Activated naive CD4-positive, alpha-beta T cell treated with anti-CD3 and anti-CD28 coated beads, Interleukin-2, amount 50 U/mL, for 72 hours (primary cell): ENCODE measurements at regions not wholly inside any gene's neighbourhood (a gene's known extent, or its start where the extent isn't known, plus 50 kb on each side); places are given as distances from the start of the nearest gene placed in this dataset.
"Not testable (repeated sequence)": the region's sequence is repeated elsewhere in the genome, so short reads cannot be mapped to it uniquely, and the experiment has no call there.

Experiments
- ATAC-seq, 2 donors: fragments of 150-1000 bp; cut with Tn5 transposase; 2 replicates each; pipeline ENCODE4 v1.10.0; 2021; ENCODE audit warnings: mild to moderate bottlenecking in 2 of 2, moderate library complexity in 2 of 2
- DNase-seq, 2 donors: peaks; one replicate each; pipeline ENCODE4 v3.0.0; 2021 to 2022; ENCODE audit warnings: low spot score in 2 of 2
- H3K27ac Mint-ChIP-seq, 2 donors: one replicate each; pipeline ENCODE4 v1.8.0; 2022; ENCODE audit warnings: mild to moderate bottlenecking in 2 of 2, mixed read lengths in 2 of 2
- H3K36me3 Mint-ChIP-seq, 2 donors: one replicate each; pipeline ENCODE4 v1.8.0; 2022; ENCODE audit warnings: mixed read lengths in 2 of 2
- H3K9me3 Mint-ChIP-seq, 2 donors: one replicate each; pipeline ENCODE4 v1.8.0; 2022; ENCODE audit warnings: mixed read lengths in 2 of 2

DNA sequence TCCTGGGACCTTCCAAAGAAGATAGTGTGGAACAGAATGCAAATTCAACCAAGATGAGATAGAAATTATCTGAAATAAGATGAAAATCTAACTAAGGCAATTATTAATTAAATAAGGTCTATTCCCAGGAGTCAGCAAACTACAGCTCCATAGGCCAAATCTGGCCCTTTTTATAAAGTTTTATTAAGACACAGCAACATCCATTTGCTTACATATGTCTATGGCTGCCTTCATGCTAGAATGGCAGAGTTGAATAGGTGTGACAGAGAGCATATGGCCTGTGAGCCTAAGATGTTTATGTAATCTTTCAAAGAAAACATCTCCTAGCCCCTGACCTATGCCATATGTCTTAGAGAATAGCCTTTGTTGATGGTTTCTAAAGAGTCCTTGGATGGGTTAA lies 503.0 kb downstream of the EDEM1 start:
- peaks cover 10 to 18% of the 10 kb centered on the region in 2 donors for H3K9me3 Mint-ChIP-seq
- no peak for DNase-seq
- ATAC-seq: no peak
- H3K36me3 Mint-ChIP-seq: peaks cover 0 to 7% of the 10 kb centered on the region in 2 donors
- no peak overlapping the region for H3K27ac Mint-ChIP-seq

- peaks cover 0 to 7% of the 10 kb centered on the region in 2 donors for H3K36me3 Mint-ChIP-seq
Measured at GRCh38 chr3:5690904-5691532, 503.5 kb downstream of the EDEM1 start.

GRCh38 chr3:5692446-5692845 lies 504.9 kb downstream of the EDEM1 start:
- DNase-seq (no peak), ATAC-seq (no peak)
- peaks cover 0 to 7% of the 10 kb centered on the region in 2 donors for H3K36me3 Mint-ChIP-seq
- H3K27ac Mint-ChIP-seq: no peak overlapping the region
- H3K9me3 Mint-ChIP-seq: peaks cover 7 to 18% of the 10 kb centered on the region in 2 donors

More at GRCh38 chr3:5690904-5691532, 503.5 kb downstream of the EDEM1 start:
- Mint-ChIP-seq H3K9me3 (peaks cover 7 to 18% of the 10 kb centered on the region in 2 donors), H3K27ac (no peak overlapping the region)
- DNase-seq (no peak), ATAC-seq (no peak)

DNA sequence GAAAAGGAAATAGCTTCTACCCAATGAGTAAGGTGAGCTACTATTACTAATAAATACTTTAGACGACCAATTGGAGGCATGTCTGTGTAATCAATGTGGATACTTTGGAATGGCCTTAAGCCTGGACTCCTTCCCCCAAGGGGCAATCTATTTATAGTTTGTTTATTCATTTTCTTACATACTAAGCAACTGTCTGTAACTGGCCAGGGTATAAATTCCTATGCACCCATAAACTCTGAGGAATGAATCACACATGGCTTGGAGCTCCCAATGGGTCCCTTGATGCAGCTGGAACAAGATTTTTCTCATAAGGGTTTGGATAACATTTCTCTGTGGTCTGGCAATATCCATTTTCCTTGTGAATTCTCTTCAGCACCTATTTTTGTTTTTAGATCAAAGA lies 506.8 kb downstream of the EDEM1 start:
- ATAC-seq (no peak), DNase-seq (no peak)
- H3K27ac Mint-ChIP-seq: no peak overlapping the region
- peaks cover 7 to 11% of the 10 kb centered on the region in 2 donors for H3K9me3 Mint-ChIP-seq
- peaks cover 0 to 7% of the 10 kb centered on the region in 2 donors for H3K36me3 Mint-ChIP-seq

DNA sequence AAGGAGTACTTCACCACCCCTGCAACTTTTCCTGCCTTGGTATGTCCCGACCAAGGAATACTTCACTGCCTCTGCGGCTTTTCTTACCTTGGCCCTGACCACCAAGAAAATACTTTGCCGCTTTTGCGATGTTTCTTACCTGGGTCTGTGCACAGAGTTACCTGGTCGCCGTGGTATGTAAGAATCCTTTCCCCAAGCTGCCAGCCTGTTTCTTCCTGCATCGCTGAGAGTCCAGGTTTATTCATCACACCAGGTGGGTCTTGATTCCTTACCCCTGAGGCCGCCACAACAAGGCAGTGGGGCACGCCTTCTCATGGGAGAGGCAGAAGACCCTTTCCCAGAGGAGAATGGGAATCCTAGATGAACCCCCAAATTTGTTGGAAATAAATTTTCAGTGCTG lies 511.3 kb downstream of the EDEM1 start:
- no peaks in the 10 kb centered on the region for H3K36me3 Mint-ChIP-seq
- DNase-seq: no peak
- no peak for ATAC-seq
- H3K9me3 Mint-ChIP-seq: peaks cover 0 to 4% of the 10 kb centered on the region in 2 donors
- no peak overlapping the region for H3K27ac Mint-ChIP-seq

- no peaks in the 10 kb centered on the region for H3K36me3 Mint-ChIP-seq
- no peak for DNase-seq
- no peak for ATAC-seq
- H3K27ac Mint-ChIP-seq: no peak overlapping the region
- H3K9me3 Mint-ChIP-seq: peaks cover 0 to 4% of the 10 kb centered on the region in 2 donors
Measured at GRCh38 chr3:5699313-5699712, 511.8 kb downstream of the EDEM1 start.

- DNase-seq (no peak), ATAC-seq (no peak)
- H3K27ac Mint-ChIP-seq: no peak overlapping the region
- H3K36me3 Mint-ChIP-seq: no peaks in the 10 kb centered on the region
- H3K9me3 Mint-ChIP-seq: peaks cover 0 to 4% of the 10 kb centered on the region in 2 donors
Measured at GRCh38 chr3:5699811-5700210, 512.3 kb downstream of the EDEM1 start.

GRCh38 chr3:5701005-5701404 lies 513.5 kb downstream of the EDEM1 start:
- not testable (repeated sequence) for H3K36me3 Mint-ChIP-seq, H3K9me3 Mint-ChIP-seq, H3K27ac Mint-ChIP-seq, DNase-seq, ATAC-seq

- no peak for DNase-seq
- Mint-ChIP-seq H3K9me3 (peaks cover 0 to 5% of the 10 kb centered on the region in 2 donors), H3K36me3 (no peaks in the 10 kb centered on the region), H3K27ac (no peak overlapping the region)
- ATAC-seq: no peak
Measured at GRCh38 chr3:5707794-5708193, 520.3 kb downstream of the EDEM1 start.

DNA sequence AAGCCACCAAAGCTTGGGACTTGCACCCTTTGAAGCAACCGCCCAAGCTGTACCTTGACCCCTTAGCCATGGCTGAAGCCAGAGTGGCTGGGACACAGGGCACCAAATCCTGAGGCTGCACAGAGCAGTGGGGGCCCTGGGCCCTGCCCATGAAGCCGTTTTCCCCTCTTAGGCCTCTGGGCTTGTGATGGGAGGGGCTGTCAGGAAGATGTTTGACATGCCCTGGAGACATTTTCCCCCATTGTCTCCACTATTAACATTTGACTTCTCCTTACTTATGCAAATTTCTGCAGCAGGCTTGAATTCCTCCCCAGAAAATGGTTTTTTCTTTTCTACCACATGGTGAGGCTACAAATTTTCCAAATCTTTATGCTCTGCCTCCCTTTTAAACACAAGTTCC lies 522.2 kb downstream of the EDEM1 start:
- DNase-seq: no peak
- no peak overlapping the region for H3K27ac Mint-ChIP-seq

DNA sequence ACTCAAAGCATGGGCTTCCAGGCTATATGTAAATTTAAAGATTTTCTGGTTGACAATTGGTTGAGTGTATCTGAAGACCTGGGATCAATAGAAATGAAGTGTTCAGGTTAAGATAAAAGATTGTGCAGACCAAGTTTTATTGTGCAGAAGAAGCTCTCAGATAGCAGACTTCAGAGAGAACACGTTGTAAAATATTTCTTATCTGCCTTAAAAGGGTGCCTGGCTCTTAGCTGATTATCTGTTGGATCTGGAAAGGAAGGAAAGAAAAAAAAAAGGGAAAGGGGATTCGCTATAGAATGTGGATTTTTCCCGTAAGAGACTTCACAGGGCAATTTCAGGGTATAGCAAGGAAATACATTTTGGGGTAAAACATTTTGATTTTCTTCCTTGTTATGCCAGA lies 523.2 kb downstream of the EDEM1 start:
- Mint-ChIP-seq H3K36me3 (no peaks in the 10 kb centered on the region), H3K27ac (no peak overlapping the region), H3K9me3 (peaks cover 0 to 5% of the 10 kb centered on the region in 2 donors)
- ATAC-seq (no peak), DNase-seq (no peak)

More for the DNA sequence above, 522.2 kb downstream of the EDEM1 start:
- ATAC-seq: no peak
- Mint-ChIP-seq H3K9me3 (peaks cover 0 to 5% of the 10 kb centered on the region in 2 donors), H3K36me3 (no peaks in the 10 kb centered on the region)

- DNase-seq: no peak
- H3K9me3 Mint-ChIP-seq: peaks cover 5 to 6% of the 10 kb centered on the region in 2 donors
- H3K36me3 Mint-ChIP-seq: no peaks in the 10 kb centered on the region
- ATAC-seq: no peak
- no peak overlapping the region for H3K27ac Mint-ChIP-seq
Measured at GRCh38 chr3:5717254-5717653, 529.7 kb downstream of the EDEM1 start.

- not testable (repeated sequence) for H3K9me3 Mint-ChIP-seq, H3K27ac Mint-ChIP-seq, DNase-seq, ATAC-seq, H3K36me3 Mint-ChIP-seq
Measured at GRCh38 chr3:5719668-5720067, 532.2 kb downstream of the EDEM1 start.

DNA sequence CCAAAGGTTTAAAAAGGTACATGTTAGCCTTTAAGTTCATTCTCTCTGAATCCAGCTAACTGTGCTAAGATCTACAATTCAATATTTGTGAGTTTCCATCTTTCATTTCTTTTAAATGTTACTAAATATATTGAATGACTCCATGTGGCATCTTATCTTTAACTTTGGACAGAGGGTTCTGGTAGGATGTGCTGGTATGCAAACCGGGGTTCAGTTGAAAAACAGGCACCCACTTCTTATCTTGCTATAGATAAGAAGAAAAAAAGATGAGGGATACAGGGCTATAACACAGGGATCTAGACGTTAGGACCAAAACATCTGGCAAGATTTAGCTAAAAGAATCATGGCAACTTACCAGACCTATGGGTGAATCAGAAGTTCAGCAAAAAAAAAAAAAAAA lies 538.3 kb downstream of the EDEM1 start:
- ATAC-seq (no peak), DNase-seq (no peak)
- no peaks in the 10 kb centered on the region for H3K36me3 Mint-ChIP-seq
- H3K27ac Mint-ChIP-seq: no peak overlapping the region
- H3K9me3 Mint-ChIP-seq: peaks cover 0 to 10% of the 10 kb centered on the region in 2 donors

DNA sequence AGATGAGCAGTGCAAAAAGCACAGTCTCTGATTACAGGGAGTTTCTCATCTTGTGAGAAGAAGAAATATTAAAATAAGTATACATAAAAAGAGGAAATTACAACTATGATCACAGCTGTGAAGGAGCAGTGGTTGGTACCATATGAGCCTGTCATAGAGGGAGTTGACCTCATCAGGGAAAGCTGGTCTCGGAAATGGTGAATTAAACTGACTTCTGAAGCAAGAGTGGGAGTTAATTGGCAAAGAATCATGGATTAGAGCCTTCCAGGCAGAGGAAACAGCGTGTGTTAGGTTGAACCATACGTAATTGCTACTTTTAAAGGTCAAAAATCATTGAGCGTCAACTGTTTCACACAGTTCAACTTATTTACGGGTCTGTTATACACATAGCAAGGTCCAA lies 539.1 kb downstream of the EDEM1 start:
- Mint-ChIP-seq H3K27ac (no peak overlapping the region), H3K9me3 (peaks cover 0 to 10% of the 10 kb centered on the region in 2 donors), H3K36me3 (no peaks in the 10 kb centered on the region)
- ATAC-seq: no peak
- DNase-seq: no peak

- H3K27ac Mint-ChIP-seq: no peak overlapping the region
- DNase-seq: no peak
- no peak for ATAC-seq
- no peaks in the 10 kb centered on the region for H3K36me3 Mint-ChIP-seq
- peaks cover 0 to 10% of the 10 kb centered on the region in 2 donors for H3K9me3 Mint-ChIP-seq
Measured at GRCh38 chr3:5727743-5728484, 540.4 kb downstream of the EDEM1 start.

GRCh38 chr3:5729852-5730251 lies 542.3 kb downstream of the EDEM1 start:
- Mint-ChIP-seq H3K36me3 (no peaks in the 10 kb centered on the region), H3K27ac (no peak overlapping the region), H3K9me3 (peaks cover 0 to 10% of the 10 kb centered on the region in 2 donors)
- DNase-seq: no peak
- ATAC-seq: no peak

- Mint-ChIP-seq H3K36me3 (no peaks in the 10 kb centered on the region), H3K27ac (no peak overlapping the region), H3K9me3 (peaks cover 0 to 10% of the 10 kb centered on the region in 2 donors)
- ATAC-seq: no peak
- no peak for DNase-seq
Measured at GRCh38 chr3:5731100-5731499, 543.6 kb downstream of the EDEM1 start.
